Stimulated activated CD4-positive, alpha-beta T cell treated with anti-CD3 and anti-CD28 coated beads, Interleukin-1b, Interleukin-23, amount 100 ng/mL, for 1 hour (primary cell): ENCODE measurements at regions not wholly inside any gene's neighbourhood (a gene's known extent, or its start where the extent isn't known, plus 50 kb on each side); places are given as distances from the start of the nearest gene placed in this dataset.
"Not testable (repeated sequence)": the region's sequence is repeated elsewhere in the genome, so short reads cannot be mapped to it uniquely, and the experiment has no call there.

ENCODE experiments used
- DNase-seq, 2 donors: peaks; one replicate each; pipeline ENCODE4 v3.0.0-alpha.2; 2020; ENCODE audit warnings: low read depth in 2 of 2

GRCh38 chr10:62498271-62498670 is 124.1 kb downstream of the ZNF365 start:
- DNase-seq, result no peak

- DNase-seq, result not testable (repeated sequence)
Observed at GRCh38 chr10:62500116-62500515, 125.9 kb downstream of the ZNF365 start.

GRCh38 chr10:62501547-62501946 is 127.4 kb downstream of the ZNF365 start:
- DNase-seq, result no peak

DNA sequence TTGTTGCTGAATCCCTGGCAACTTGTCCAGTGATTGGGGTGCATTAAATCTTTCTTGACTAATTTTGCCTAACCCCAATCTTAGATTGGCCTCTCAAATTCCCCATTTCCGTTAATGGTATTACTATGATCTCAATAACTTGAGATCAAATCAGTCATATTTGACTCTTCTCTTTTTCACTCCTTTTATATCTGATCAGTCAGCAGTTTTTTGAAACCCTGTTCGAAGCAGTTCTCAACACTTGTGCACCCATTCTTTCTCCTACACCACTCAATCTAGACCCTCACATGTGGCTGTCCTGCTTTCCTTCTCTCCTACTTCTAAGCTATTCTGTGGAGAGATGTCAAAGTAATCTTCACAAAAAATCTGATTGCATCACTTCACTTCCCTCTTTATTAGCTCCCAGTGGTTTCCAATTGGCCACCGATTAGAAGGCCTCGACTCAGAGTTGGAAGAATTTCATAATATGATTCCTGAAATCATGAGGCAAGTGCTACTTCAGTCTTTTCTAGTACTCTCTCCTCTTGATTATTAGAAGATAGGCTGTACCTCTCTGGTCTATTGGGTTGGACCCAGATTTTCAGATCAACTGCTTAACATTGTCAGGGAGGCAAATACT is 128.9 kb downstream of the ZNF365 start:
- no peak for DNase-seq

DNA sequence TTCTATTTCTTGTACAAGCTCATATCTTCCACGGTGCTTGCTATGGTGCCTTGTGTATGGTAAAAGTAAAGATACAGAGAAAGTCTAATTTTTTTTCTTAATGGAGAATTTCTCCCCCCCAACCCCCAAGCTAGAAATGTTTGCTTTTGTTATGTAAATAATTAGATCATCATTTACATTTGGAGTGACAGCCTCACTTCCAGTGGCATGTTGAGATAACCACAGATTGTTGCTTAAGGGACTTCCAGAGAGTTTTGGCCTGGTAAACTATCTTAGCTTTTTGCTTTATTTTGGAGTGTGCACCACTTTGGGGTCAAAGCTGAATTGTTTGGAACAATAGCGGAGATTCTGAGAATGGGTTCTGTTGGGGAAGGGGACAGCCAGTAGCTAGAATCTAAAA is 129.7 kb downstream of the ZNF365 start:
- DNase-seq, result no peak

DNA sequence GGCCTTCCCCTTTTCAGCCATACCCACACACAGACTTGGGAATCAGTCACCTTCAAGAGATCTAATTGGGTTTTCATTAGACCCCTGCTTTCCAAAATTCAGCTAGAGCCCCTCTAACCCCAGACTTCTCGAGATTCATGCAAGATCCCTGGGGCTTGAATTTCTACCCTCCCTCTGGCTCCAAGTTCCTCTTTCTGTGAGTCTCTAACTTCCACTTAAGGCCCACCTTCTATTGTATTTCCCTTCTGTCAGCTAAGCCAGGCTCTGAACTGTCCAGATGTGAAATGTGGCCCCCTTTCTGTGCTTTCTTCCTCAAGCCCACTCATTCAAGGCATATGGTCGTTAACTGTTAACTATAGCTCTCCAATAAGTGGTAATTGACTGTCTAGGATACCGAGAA is 132.2 kb downstream of the ZNF365 start:
- no peak for DNase-seq

DNA sequence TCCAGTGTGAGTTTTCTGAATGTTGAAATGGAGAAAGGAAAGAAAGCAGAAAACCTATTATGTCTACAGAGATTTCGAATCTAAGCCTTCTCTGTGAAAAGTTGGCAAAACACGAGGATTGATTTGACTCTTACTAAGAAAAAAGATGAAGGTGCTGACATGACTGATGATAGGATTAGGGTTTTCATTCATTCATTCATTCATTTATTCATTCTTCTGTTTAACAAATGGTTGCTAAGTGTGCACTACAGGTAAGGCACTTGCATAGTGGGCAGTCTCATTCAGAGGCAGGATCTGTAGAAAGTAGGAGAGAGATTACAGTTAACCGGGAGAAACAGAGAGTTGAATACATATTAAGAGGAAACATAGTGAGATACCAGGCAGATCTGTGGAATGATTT is 137.1 kb downstream of the ZNF365 start:
- no peak for DNase-seq

- no peak for DNase-seq
Observed at GRCh38 chr10:62511656-62512055, 137.5 kb downstream of the ZNF365 start.

DNA sequence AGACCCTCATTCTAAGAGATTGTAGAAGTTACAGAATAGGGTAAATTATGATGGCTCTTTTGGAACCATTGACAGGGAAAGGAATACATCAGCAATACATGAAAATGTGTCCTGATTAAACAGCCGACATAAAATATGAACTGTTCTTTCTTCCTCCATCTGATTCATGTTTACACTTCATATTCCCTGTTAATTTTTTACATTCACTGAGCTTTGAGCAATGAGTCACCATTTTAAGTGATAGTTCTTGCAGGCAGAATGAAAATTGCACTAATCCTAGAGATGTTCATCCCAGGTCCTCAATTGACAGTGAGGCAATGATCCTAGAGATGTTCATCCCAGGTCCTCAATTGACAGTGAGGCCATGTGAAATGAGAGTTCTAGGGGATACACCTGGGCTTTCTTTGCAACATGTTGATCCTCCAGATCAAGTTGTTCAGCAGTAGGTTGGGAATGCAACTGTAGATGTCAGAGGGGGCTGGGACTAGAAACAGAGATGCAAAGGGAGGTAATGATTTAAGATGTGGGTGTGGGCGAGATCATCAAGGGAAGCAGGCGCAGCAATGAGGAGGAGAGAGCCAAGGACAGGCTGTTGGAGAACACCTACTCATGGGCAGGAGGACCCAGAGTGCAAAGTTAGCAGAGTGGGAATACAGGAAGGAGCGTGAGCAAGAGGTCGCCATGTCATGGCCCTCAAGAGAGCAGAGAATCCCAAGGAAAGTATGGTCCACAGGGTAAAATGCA is 138.7 kb downstream of the ZNF365 start:
- no peak for DNase-seq

DNA sequence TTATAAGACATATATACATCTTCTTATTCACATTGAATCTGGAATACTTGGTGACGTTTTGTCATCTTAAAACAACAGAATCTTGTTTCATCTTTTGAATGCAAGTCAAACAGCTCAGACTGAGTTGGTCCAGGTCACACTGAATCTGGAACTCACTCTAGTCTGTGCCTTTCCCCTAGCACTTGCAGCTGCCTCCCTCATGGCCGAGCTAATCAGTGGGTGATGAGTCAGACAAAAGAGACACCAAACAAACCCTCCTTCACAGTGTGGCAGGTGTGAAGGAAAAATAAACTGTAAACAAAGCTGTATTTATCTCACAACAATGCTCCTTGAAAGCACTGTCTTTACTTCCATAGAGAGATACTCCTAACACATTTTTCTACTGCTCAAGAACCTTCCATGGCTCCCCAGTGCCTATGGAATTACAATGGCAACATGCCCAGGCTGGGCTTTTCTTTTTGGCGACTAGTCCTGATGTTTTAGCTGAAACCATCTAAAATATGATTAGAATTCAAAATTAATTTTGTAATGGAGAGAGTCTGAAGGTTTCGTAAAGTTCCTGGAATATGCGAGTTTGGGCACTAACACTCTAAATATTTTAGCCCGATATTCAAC is 140.0 kb downstream of the ZNF365 start:
- DNase-seq, result no peak

- DNase-seq, result no peak
Observed at GRCh38 chr10:62517252-62517651, 143.1 kb downstream of the ZNF365 start.

DNA sequence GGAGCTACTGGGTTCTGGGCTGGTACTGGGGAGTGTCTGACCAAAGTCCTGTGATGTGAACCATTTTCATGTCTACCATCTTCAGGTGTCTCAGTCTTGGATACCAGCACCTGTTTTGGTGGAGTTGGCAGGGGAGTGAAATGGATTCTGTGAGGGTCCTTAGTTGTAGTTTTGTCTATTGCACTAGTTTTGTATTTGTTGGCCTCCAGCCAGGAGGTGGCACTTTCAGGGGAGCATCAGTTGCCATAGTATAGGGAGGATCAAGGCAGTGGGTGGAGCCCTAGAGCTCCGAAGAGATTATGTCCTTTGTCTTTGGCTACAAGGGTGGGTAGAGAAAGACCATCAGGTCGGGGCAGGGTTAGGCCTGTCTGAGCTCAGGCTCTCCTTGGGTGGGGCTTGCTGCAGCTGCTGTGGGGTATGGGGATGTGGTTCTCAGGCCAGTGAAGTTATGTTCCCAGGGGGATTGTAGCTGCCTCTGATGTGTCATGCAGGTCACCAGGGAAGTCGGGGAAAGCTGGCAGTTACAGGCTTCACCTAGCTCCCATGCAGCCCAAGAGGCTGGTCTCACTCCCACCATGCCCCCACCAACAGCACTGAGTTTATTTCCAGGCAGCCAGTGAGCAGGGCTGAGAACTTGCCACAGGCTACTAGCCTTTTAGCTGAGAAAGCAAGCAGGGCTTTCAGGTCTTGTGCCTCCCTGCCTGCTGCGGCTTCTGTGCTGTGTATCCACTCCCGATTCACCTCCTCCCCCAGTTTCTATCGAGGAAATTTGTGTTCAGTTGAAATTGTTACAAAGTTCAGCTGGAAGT is 153.1 kb downstream of the ZNF365 start:
- no peak for DNase-seq

DNA sequence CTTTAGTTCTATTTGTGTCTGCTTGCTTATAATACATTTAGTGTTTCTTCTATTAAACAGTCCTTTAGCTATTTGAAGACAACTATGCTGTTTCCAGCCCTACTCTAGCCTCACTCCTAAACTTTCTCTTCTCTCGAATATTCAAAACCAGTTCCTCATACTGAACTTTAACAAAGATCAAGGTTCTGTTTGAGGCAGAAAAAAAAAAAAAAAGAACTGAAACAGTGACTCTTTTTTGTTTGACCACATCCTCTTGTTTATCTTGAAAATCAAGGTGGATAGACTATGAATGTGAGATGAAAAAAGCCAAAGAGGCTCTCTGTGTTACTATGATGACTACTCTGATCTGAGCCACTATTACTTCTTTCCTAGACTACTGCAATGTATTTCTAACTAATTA is 154.3 kb downstream of the ZNF365 start:
- DNase-seq, result no peak

DNA sequence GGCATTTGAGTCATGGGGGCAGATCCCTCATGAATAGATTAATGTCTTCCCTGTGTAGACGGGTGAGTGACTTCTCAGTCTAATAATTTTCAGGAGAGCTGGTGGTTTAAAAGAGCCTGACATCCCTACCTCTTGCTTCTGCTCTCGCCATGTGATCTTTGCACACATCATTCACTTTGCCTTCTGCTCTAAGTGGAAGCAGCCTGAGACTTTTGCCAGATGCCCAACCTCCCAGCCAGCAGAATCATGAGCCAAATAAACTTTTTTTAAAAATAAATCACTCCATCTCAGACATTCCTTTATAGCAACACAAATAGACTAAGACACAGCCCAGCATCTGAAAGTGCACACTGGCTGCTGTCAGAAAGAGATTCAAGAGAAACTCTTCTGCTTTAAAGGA is 155.2 kb downstream of the ZNF365 start:
- DNase-seq, result no peak

- no peak for DNase-seq
Observed at GRCh38 chr10:62534031-62534430, 159.9 kb downstream of the ZNF365 start.

- DNase-seq, result no peak
Observed at GRCh38 chr10:62538606-62539005, 164.4 kb downstream of the ZNF365 start.

GRCh38 chr10:62540389-62540788 is 166.2 kb downstream of the ZNF365 start:
- DNase-seq, result no peak

DNA sequence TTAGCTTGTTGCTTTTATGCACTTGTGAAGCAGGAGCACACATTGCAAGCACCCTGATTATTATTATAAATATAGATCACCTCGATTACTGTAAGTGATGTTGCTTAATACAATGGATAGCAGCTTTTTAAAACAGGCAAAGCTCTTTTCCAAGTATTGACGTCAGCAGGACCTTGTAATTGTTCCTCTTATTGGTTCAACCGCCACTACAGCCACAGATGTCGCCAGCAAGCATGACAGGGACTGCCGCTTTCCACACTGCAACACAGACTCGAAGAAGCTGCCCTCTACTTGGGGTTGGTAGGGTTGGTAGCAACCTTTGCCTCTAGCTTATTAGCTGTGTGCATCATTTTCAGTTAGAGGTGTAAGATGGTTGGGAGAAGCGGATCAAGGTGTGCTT is 167.6 kb downstream of the ZNF365 start:
- DNase-seq, result no peak

- DNase-seq, result no peak
Observed at GRCh38 chr10:62543571-62544355, 169.6 kb downstream of the ZNF365 start.

GRCh38 chr10:62545160-62546066 is 171.2 kb downstream of the ZNF365 start:
- DNase-seq, result no peak

DNA sequence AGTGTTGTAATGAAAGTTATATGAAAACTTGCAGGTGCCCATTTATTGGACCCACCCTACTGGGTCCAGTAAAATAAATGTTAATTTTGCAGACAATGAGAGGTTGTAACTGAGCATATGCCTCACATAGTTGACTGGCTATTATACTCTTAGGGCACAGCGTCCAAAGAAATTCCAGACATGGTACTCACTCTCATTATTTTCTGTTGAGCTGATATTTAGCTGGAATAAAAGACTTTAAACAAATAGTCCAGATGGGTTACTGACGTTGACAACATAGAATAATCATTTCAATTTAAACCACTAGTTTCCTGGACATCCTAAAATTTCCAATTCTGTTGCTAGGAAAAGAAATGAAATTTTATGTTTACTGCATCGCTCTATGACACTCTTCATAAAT is 174.5 kb downstream of the ZNF365 start:
- DNase-seq, result no peak
